Ishikawa (cell line): ENCODE measurements at regions not wholly inside any gene's neighbourhood (a gene's known extent, or its start where the extent isn't known, plus 50 kb on each side); places are given as distances from the start of the nearest gene placed in this dataset.

Experiments used
- CEBPB ChIP-seq: IDR thresholded peaks from 2 replicates; pipeline ENCODE4 v1.6.1; 2012
- CREB1 ChIP-seq: IDR thresholded peaks from 2 replicates; pipeline ENCODE4 v1.6.1; 2012; ENCODE audit warnings: low read depth
- EGR1 ChIP-seq: IDR thresholded peaks from 2 replicates; pipeline ENCODE4 v1.6.1; 2012
- EP300 ChIP-seq: IDR thresholded peaks from 2 replicates; pipeline ENCODE4 v1.6.1; 2012; ENCODE audit warnings: borderline replicate concordance
- FOXM1 ChIP-seq: IDR thresholded peaks from 2 replicates; pipeline ENCODE4 v1.6.1; 2012; ENCODE audit warnings: low read depth, borderline replicate concordance
- NFIC ChIP-seq: IDR thresholded peaks from 2 replicates; pipeline ENCODE4 v1.6.1; 2012
- RAD21 ChIP-seq: IDR thresholded peaks from 2 replicates; pipeline ENCODE4 v1.6.1; 2012; ENCODE audit warnings: low read depth
- TAF1 ChIP-seq: IDR thresholded peaks from 2 replicates; pipeline ENCODE4 v1.6.1; 2012; ENCODE audit warnings: low read depth, mild to moderate bottlenecking
- TCF12 ChIP-seq: IDR thresholded peaks from 2 replicates; pipeline ENCODE4 v1.6.1; 2012; ENCODE audit warnings: low read depth
- TEAD4 ChIP-seq: IDR thresholded peaks from 2 replicates; pipeline ENCODE4 v1.6.1; 2012
- YY1 ChIP-seq: IDR thresholded peaks from 2 replicates; pipeline ENCODE4 v1.6.1; 2012; ENCODE audit warnings: low read depth
- ZBTB7A ChIP-seq: IDR thresholded peaks from 2 replicates; pipeline ENCODE4 v1.6.1; 2012; ENCODE audit warnings: low read depth
- TF ChIP-seq, protein P1 (sequence below): IDR thresholded peaks from 2 replicates; pipeline ENCODE4 v1.6.1; 2012
- TF ChIP-seq, protein P2 (sequence below): IDR thresholded peaks from 2 replicates; pipeline ENCODE4 v1.6.1; 2012; ENCODE audit warnings: low read depth, mild to moderate bottlenecking
- TF ChIP-seq, protein P3 (sequence below): IDR thresholded peaks from 2 replicates; pipeline ENCODE4 v1.6.1; 2012

DNA sequence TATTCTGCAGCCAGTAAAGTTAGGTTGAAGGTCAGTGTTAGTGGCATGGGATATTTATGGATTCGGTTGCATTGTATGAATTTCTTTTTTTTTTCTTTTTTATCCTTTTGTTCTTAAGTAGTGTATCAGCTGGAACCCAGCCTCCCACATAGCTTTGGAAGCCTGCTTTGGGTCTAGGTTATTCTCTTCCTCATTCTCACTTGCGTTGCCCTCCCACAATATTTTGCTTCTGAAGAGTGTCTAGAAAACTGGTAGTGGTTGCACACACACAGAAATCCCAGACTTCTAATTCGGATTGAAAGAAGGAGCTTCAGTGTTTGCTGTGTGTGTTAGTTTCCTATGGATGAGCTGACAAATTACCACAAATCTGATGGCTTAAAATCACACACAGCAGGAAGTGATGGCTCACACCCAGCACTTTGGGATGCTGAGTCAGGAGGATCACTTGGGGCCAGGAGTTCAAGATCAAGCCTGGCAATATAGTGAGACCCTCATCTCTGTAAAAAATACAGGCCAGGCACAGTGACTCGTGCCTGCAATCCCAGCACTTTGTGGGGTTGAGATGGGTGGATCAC, 104.8 kb downstream of the ARL4C start:
- TF ChIP-seq TEAD4 (no peak), ZBTB7A (no peak), YY1 (no peak), NFIC (no peak), EP300 (no peak), TCF12 (no peak), CEBPB (no peak), CREB1 (no peak), RAD21 (no peak), TAF1 (no peak), EGR1 (no peak)
- TF ChIP-seq, protein P1, sequence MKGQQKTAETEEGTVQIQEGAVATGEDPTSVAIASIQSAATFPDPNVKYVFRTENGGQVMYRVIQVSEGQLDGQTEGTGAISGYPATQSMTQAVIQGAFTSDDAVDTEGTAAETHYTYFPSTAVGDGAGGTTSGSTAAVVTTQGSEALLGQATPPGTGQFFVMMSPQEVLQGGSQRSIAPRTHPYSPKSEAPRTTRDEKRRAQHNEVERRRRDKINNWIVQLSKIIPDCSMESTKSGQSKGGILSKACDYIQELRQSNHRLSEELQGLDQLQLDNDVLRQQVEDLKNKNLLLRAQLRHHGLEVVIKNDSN: no peak
- TF ChIP-seq, protein P2, sequence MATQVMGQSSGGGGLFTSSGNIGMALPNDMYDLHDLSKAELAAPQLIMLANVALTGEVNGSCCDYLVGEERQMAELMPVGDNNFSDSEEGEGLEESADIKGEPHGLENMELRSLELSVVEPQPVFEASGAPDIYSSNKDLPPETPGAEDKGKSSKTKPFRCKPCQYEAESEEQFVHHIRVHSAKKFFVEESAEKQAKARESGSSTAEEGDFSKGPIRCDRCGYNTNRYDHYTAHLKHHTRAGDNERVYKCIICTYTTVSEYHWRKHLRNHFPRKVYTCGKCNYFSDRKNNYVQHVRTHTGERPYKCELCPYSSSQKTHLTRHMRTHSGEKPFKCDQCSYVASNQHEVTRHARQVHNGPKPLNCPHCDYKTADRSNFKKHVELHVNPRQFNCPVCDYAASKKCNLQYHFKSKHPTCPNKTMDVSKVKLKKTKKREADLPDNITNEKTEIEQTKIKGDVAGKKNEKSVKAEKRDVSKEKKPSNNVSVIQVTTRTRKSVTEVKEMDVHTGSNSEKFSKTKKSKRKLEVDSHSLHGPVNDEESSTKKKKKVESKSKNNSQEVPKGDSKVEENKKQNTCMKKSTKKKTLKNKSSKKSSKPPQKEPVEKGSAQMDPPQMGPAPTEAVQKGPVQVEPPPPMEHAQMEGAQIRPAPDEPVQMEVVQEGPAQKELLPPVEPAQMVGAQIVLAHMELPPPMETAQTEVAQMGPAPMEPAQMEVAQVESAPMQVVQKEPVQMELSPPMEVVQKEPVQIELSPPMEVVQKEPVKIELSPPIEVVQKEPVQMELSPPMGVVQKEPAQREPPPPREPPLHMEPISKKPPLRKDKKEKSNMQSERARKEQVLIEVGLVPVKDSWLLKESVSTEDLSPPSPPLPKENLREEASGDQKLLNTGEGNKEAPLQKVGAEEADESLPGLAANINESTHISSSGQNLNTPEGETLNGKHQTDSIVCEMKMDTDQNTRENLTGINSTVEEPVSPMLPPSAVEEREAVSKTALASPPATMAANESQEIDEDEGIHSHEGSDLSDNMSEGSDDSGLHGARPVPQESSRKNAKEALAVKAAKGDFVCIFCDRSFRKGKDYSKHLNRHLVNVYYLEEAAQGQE: no peak
- TF ChIP-seq, protein P3, sequence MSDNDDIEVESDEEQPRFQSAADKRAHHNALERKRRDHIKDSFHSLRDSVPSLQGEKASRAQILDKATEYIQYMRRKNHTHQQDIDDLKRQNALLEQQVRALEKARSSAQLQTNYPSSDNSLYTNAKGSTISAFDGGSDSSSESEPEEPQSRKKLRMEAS: no peak

DNA sequence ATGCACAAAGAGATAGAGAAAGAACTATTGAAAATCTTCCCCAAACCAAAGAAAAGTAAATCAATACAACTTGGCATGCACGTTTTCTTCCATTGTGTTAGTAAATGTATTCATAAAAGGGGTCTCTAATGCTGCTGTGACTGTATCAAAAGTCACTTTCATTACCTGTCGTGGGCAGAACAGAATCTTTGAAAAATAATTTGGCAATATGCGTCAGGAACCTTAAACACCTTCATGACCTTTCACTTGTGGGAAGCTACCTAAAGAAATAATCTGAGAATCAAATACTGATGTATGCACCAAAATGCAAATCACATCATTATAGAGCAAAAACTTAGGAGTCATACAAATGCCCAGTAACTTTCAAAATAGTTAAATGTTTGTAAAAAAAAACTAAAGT, 105.3 kb downstream of the ARL4C start:
- TF ChIP-seq, protein P1: no peak
- TF ChIP-seq TEAD4 (no peak), NFIC (no peak), CEBPB (no peak), EGR1 (no peak), ZBTB7A (no peak), YY1 (no peak), FOXM1 (no peak), EP300 (no peak), RAD21 (no peak)
- TF ChIP-seq, protein P2: no peak
- TF ChIP-seq, protein P3: no peak

DNA sequence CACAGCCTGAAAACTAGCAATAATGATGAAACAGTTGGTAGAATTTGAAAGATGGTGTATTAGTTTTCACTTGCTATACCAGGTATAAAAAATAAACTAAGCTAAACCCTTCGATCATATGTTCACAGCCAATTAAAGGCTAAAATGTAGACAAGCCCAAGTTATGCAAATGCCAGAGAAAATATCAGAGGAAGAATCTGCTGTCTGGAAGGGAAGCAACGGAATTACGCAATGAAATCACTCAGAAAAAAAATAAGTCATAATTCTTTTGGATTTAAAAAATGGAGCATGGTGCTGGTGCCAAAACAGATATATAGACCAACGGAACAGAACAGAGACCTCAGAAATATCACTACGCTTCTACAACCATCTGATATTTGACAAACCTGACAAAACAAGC, 108.3 kb downstream of the ARL4C start:
- TF ChIP-seq EGR1 (no peak), NFIC (no peak), CREB1 (no peak), CEBPB (no peak)

DNA sequence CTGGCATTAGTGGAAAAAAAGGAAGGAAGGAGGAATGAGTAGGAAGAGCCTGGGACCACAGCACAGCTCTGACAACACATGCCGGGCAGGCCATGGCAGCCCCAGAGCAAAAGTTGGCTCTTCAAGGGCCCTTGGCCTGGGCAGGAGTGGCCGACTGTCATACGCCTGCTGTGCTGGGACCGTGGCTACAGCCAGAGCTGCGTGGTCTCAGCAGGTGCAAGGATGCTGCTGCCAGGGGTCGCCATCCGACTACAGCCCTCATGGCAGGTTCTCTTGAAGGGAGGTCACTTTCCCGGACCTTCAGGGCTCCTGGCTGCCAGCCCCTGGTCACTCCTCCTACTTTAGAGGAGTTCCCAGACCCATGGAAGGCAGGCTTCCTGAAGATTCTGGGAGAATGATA, 109.9 kb downstream of the ARL4C start:
- no peak for TF ChIP-seq EGR1

DNA sequence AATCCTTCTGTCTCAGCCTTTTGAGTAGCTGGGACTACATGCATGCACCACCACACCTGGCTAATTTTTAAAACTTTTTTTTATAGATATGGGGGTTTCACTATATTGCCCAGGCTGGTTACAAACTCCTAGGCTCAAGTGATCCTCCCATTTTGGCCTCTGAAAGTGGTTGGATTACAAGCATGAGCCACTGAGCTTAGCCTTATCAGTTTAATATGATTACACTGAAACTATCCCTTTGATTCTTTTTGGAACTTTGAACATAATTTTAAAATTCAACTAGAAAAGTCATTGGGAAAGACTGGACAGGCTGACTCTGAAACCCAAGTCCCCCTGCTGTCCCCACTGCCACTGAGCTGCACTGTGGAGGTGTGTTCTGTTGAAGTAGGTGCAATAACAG, 114.8 kb downstream of the ARL4C start:
- TF ChIP-seq CEBPB (no peak), ZBTB7A (no peak), FOXM1 (no peak), YY1 (no peak), EGR1 (no peak), TAF1 (no peak), RAD21 (no peak), TCF12 (no peak)
- TF ChIP-seq, protein P3: no peak
- TF ChIP-seq, protein P1: no peak

DNA sequence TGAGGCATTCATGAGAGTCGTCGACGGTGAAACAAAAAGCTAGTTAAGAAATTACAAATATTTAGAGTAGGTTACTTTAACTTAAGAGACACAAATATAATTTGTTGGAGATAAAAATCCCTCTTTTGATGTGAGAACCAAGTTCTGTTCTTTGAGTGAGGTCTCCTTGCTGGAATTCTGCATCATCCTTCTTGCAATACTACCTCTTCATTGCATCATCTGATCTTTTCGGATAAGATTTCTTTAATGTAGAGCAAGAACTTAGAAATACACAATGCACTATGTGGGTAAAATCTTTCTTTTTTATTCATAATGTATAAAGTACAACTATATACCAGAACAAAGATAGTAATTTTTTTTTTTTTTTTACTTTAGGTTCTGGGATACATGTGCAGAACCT, 118.4 kb downstream of the ARL4C start:
- TF ChIP-seq TEAD4 (no peak), FOXM1 (no peak), TCF12 (no peak), CEBPB (peak; percentile 44)
- TF ChIP-seq, protein P2: no peak
